GM23338 (cell line): ENCODE measurements at regions not wholly inside any gene's neighbourhood (a gene's known extent, or its start where the extent isn't known, plus 50 kb on each side); places are given as distances from the start of the nearest gene placed in this dataset.

Experiments
- ATAC-seq: fragments of 200-7000 bp; cut with Tn5 transposase; 3 replicates; pipeline ENCODE4 v1.9.1; 2020
- DNase-seq: peaks from one replicate; pipeline ENCODE4 v3.0.0-alpha.2; 2015; ENCODE audit warnings: low spot score
- H2AFZ ChIP-seq: fragments of 200-600 bp; sonication (generic); 2 replicates; pipeline ENCODE4 v1.8.0; 2016; ENCODE audit warnings: antibody characterized with exemption, mild to moderate bottlenecking, moderate library complexity
- H3F3A ChIP-seq: fragments of 200-600 bp; sonication (generic); replicated peaks from 2 replicates; pipeline ENCODE4 v1.8.0; 2017; ENCODE audit warnings: antibody characterized with exemption, mixed run types, low read depth
- H3K27ac ChIP-seq: fragments of 200-600 bp; sonication (generic); 2 replicates; pipeline ENCODE4 v1.6.1; 2016; ENCODE audit warnings: low read depth
- H3K27me3 ChIP-seq: fragments of 200-600 bp; sonication (generic); 2 replicates; pipeline ENCODE4 v1.8.0; 2016; ENCODE audit warnings: mild to moderate bottlenecking, mixed run types, moderate library complexity; ENCODE audit not compliant: insufficient read depth
- H3K36me3 ChIP-seq: fragments of 200-600 bp; sonication (generic); 2 replicates; pipeline ENCODE4 v1.8.0; 2016; ENCODE audit warnings: mild to moderate bottlenecking; ENCODE audit not compliant: insufficient read depth
- H3K4me1 ChIP-seq: fragments of 200-600 bp; sonication (generic); 2 replicates; pipeline ENCODE4 v1.8.0; 2016; ENCODE audit warnings: mild to moderate bottlenecking, moderate library complexity; ENCODE audit not compliant: insufficient read depth
- H3K4me2 ChIP-seq: fragments of 200-600 bp; sonication (generic); 2 replicates; pipeline ENCODE4 v1.7.1; 2017; ENCODE audit warnings: mixed run types
- H3K4me3 ChIP-seq: fragments of 200-600 bp; sonication (generic); 2 replicates; pipeline ENCODE4 v1.6.1; 2016; ENCODE audit warnings: mixed run types
- H3K79me2 ChIP-seq: fragments of 200-600 bp; sonication (generic); replicated peaks from 2 replicates; pipeline ENCODE4 v1.8.0; 2017; ENCODE audit warnings: mild to moderate bottlenecking; ENCODE audit not compliant: insufficient read depth
- H3K9me2 ChIP-seq: fragments of 200-600 bp; sonication (generic); 2 replicates; pipeline ENCODE4 v1.8.0; 2017; ENCODE audit not compliant: insufficient read depth
- H4K20me1 ChIP-seq: fragments of 200-600 bp; sonication (generic); replicated peaks from 2 replicates; pipeline ENCODE4 v1.8.0; 2017; ENCODE audit warnings: mild to moderate bottlenecking; ENCODE audit not compliant: insufficient read depth
- H3K27ac Mint-ChIP-seq: 2 replicates; pipeline ENCODE4 v1.8.0; 2020; ENCODE audit warnings: inconsistent platforms, mild to moderate bottlenecking, moderate library complexity, mixed read lengths
- H3K27me3 Mint-ChIP-seq: 3 replicates; pipeline ENCODE4 v1.8.0; 2022; ENCODE audit warnings: low read depth, mild to moderate bottlenecking, moderate library complexity, mixed read lengths, inconsistent platforms; ENCODE audit not compliant: insufficient read depth, poor library complexity
- H3K36me3 Mint-ChIP-seq: 3 replicates; pipeline ENCODE4 v1.8.0; 2021; ENCODE audit warnings: low read depth, mild to moderate bottlenecking, inconsistent platforms, moderate library complexity, mixed read lengths
- H3K4me1 Mint-ChIP-seq: 3 replicates; pipeline ENCODE4 v1.8.0; 2020; ENCODE audit warnings: mild to moderate bottlenecking, inconsistent platforms, mixed read lengths
- H3K4me3 Mint-ChIP-seq: 3 replicates; pipeline ENCODE4 v1.8.0; 2021; ENCODE audit warnings: moderate library complexity, mild to moderate bottlenecking, inconsistent platforms, mixed read lengths
- H3K9me3 Mint-ChIP-seq: 3 replicates; pipeline ENCODE4 v1.8.0; 2020; ENCODE audit warnings: moderate library complexity, mild to moderate bottlenecking, inconsistent platforms, mixed read lengths
- CREB1 ChIP-seq: fragments of 250-450 bp; sonication (Bioruptor Pico); IDR thresholded peaks from 2 replicates; pipeline ENCODE4 v1.5.0; 2020; ENCODE audit warnings: low read depth, mild to moderate bottlenecking, moderate library complexity
- EZH2 ChIP-seq: fragments of 200-600 bp; sonication (generic); IDR thresholded peaks from one replicate; pipeline ENCODE4 v1.8.0; 2017; ENCODE audit warnings: antibody characterized with exemption, mild to moderate bottlenecking, low read depth; ENCODE audit not compliant: unreplicated experiment
- EZH2phosphoT487 ChIP-seq: fragments of 200-600 bp; sonication (generic); IDR thresholded peaks from one replicate; pipeline ENCODE4 v1.8.1; 2018; ENCODE audit warnings: antibody characterized with exemption; ENCODE audit not compliant: unreplicated experiment
- JUNB ChIP-seq: IDR thresholded peaks from one replicate; pipeline ENCODE4 v1.6.1; 2016; ENCODE audit warnings: antibody characterized with exemption; ENCODE audit not compliant: unreplicated experiment
- NANOG ChIP-seq: IDR thresholded peaks from 2 replicates; pipeline ENCODE4 v1.6.1; 2016; ENCODE audit warnings: antibody characterized with exemption, borderline replicate concordance
- POLR2AphosphoS5 ChIP-seq: IDR thresholded peaks from 2 replicates; pipeline ENCODE4 v1.6.1; 2016; ENCODE audit warnings: antibody characterized with exemption, low read depth
- STAT1 ChIP-seq: IDR thresholded peaks from one replicate; pipeline ENCODE4 v1.6.1; 2016; ENCODE audit warnings: antibody characterized with exemption; ENCODE audit not compliant: unreplicated experiment
- ZNF114 ChIP-seq: fragments of 250-450 bp; sonication (Bioruptor Pico); IDR thresholded peaks from 2 replicates; pipeline ENCODE4 v1.5.0; 2020; ENCODE audit warnings: mild to moderate bottlenecking, moderate library complexity
- ZNF331 ChIP-seq: fragments of 250-450 bp; sonication (Bioruptor Pico); IDR thresholded peaks from 2 replicates; pipeline ENCODE4 v1.5.0; 2020; ENCODE audit warnings: low read depth, mild to moderate bottlenecking, moderate library complexity
- TF ChIP-seq, protein P1 (sequence below), 2 experiments: fragments of 200-600 bp in 1 of 2; sonication (generic) in 1 of 2; conservative IDR thresholded peaks; 2 replicates each; pipeline versions ENCODE4 v1.5.1 to v1.6.1; 2016 to 2017; ENCODE audit warnings: antibody characterized with exemption in 2 of 2, low read depth in 2 of 2, mild to moderate bottlenecking in 2 of 2, moderate library complexity in 1 of 2
- TF ChIP-seq, protein P2 (sequence below): IDR thresholded peaks from one replicate; pipeline ENCODE4 v1.6.1; 2018; ENCODE audit warnings: antibody characterized with exemption; ENCODE audit not compliant: unreplicated experiment
- TF ChIP-seq, protein P3 (sequence below): IDR thresholded peaks from 2 replicates; pipeline ENCODE4 v1.6.1; 2016; ENCODE audit warnings: antibody characterized with exemption

DNA sequence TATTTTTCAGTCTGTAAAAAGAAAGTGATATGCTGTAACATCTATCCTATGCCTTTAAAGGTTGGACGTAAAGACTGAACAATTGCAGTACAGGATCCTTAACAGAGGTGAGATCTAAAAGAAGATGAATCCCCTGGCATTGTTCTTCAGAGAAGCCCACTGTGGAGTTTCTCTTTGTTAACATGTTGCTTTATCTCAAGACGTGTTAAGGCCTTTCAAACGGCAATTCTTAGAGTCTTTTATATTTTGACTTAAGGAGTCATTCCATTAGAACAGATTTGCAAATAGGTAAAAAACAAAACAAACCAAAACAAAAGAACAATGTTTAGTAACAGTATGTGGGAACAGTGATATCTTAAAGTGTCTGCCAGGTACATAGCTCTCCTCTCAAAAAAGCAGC, 225.1 kb upstream of the ZP4 start (continued):
- TF ChIP-seq, protein P1, sequence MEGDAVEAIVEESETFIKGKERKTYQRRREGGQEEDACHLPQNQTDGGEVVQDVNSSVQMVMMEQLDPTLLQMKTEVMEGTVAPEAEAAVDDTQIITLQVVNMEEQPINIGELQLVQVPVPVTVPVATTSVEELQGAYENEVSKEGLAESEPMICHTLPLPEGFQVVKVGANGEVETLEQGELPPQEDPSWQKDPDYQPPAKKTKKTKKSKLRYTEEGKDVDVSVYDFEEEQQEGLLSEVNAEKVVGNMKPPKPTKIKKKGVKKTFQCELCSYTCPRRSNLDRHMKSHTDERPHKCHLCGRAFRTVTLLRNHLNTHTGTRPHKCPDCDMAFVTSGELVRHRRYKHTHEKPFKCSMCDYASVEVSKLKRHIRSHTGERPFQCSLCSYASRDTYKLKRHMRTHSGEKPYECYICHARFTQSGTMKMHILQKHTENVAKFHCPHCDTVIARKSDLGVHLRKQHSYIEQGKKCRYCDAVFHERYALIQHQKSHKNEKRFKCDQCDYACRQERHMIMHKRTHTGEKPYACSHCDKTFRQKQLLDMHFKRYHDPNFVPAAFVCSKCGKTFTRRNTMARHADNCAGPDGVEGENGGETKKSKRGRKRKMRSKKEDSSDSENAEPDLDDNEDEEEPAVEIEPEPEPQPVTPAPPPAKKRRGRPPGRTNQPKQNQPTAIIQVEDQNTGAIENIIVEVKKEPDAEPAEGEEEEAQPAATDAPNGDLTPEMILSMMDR (conservative IDR thresholded peaks at IDR 0.05; ENCODE audit: low read depth in 2 of 2), result no peak
- no peak for TF ChIP-seq ZNF114
- no peak for TF ChIP-seq ZNF331
- no peak for TF ChIP-seq EZH2phosphoT487
- no peak for TF ChIP-seq POLR2AphosphoS5
- no peak for TF ChIP-seq CREB1 (CRISPR knock-in tag)
- TF ChIP-seq, protein P2, sequence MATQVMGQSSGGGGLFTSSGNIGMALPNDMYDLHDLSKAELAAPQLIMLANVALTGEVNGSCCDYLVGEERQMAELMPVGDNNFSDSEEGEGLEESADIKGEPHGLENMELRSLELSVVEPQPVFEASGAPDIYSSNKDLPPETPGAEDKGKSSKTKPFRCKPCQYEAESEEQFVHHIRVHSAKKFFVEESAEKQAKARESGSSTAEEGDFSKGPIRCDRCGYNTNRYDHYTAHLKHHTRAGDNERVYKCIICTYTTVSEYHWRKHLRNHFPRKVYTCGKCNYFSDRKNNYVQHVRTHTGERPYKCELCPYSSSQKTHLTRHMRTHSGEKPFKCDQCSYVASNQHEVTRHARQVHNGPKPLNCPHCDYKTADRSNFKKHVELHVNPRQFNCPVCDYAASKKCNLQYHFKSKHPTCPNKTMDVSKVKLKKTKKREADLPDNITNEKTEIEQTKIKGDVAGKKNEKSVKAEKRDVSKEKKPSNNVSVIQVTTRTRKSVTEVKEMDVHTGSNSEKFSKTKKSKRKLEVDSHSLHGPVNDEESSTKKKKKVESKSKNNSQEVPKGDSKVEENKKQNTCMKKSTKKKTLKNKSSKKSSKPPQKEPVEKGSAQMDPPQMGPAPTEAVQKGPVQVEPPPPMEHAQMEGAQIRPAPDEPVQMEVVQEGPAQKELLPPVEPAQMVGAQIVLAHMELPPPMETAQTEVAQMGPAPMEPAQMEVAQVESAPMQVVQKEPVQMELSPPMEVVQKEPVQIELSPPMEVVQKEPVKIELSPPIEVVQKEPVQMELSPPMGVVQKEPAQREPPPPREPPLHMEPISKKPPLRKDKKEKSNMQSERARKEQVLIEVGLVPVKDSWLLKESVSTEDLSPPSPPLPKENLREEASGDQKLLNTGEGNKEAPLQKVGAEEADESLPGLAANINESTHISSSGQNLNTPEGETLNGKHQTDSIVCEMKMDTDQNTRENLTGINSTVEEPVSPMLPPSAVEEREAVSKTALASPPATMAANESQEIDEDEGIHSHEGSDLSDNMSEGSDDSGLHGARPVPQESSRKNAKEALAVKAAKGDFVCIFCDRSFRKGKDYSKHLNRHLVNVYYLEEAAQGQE, result no peak

DNA sequence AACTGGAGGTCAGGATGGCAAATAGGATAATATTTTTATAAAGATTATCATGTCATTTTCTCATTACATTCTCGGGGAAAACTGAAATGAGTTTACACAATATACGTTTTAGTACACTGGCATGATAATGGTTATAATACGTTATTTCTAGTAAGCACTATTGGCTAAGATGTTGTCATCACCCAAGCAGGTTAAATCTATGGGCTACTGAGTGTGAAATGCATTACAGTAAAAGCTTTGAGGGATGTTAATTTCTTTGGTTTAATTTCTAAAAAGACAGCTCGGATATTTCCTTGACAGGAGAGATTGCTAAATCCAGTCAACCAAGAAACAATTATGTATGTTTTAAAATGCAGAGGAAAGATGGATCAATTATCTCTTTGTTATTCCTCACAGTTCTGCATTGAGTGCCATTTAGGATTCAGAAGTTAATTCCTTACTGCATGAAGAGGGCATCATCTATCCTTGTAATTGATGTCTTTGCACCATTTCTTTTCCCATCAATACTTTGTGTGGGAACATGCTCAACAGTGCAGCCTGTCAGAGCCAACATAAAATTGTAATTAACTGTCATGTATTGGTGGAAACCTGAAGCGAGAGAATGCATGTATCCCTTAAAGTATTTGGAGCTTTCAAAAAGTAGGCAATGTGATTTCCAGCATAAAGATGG, 222.4 kb upstream of the ZP4 start:
- Histone ChIP-seq H3K27me3 (no peaks in the 10 kb centered on the region), H3K79me2 (no peaks in the 10 kb centered on the region), H3K4me2 (no peak overlapping the region), H4K20me1 (no peaks in the 10 kb centered on the region), H3K36me3 (no peaks in the 10 kb centered on the region), H2AFZ (no peak overlapping the region), H3K27ac (no peak overlapping the region), H3F3A (no peaks in the 10 kb centered on the region), H3K4me1 (peaks cover 15% of the 10 kb centered on the region; the same call in 1 of the 2 replicates), H3K4me3 (no peak overlapping the region), H3K9me2 (0 out of 2 replicates have a peak, but pooled peaks cover 5% of the 10 kb centered on the region)
- no peaks in the 10 kb centered on the region for H3K36me3 Mint-ChIP-seq
- peaks cover 2% of the 10 kb centered on the region for H3K27me3 Mint-ChIP-seq
- no peak overlapping the region for H3K27ac Mint-ChIP-seq
- H3K4me3 Mint-ChIP-seq, result no peak overlapping the region
- no peaks in the 10 kb centered on the region for H3K9me3 Mint-ChIP-seq
- peaks cover 26% of the 10 kb centered on the region for H3K4me1 Mint-ChIP-seq
- DNase-seq, result no peak
- no peak for ATAC-seq
- TF ChIP-seq JUNB, result no peak
- TF ChIP-seq STAT1, result no peak
- no peak for TF ChIP-seq ZNF331
- no peak for TF ChIP-seq NANOG
- TF ChIP-seq, protein P1 (conservative IDR thresholded peaks at IDR 0.05; ENCODE audit: low read depth in 2 of 2), result no peak
- no peak for TF ChIP-seq EZH2
- TF ChIP-seq CREB1 (CRISPR knock-in tag), result no peak
- no peak for TF ChIP-seq EZH2phosphoT487
- TF ChIP-seq, protein P3, sequence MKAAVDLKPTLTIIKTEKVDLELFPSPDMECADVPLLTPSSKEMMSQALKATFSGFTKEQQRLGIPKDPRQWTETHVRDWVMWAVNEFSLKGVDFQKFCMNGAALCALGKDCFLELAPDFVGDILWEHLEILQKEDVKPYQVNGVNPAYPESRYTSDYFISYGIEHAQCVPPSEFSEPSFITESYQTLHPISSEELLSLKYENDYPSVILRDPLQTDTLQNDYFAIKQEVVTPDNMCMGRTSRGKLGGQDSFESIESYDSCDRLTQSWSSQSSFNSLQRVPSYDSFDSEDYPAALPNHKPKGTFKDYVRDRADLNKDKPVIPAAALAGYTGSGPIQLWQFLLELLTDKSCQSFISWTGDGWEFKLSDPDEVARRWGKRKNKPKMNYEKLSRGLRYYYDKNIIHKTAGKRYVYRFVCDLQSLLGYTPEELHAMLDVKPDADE, result no peak
- TF ChIP-seq, protein P2, result no peak
- TF ChIP-seq POLR2AphosphoS5, result no peak
- TF ChIP-seq ZNF114, result no peak
